Left cardiac atrium (tissue), 4 donors: ENCODE measurements at regions not wholly inside any gene's neighbourhood (a gene's known extent, or its start where the extent isn't known, plus 50 kb on each side); places are given as distances from the start of the nearest gene placed in this dataset.

Source experiments
- ATAC-seq, 2 donors: fragments of 200-7000 bp; cut with Tn5 transposase; one replicate each; pipeline ENCODE4 v1.9.1; 2020; ENCODE audit warnings: mild to moderate bottlenecking in 2 of 2, moderate library complexity in 2 of 2
- DNase-seq: peaks from one replicate; pipeline ENCODE4 v3.0.0-alpha.2; 2020
- intact Hi-C, 2 donors: fragments of 100-400 bp; cut with DNase I; formaldehyde crosslinking; loops; one replicate each; pipeline versions ENCODE4 v1.14.1 to v1.15.1; 2022 to 2023
- donor health status: DM: no; HTN: yes; CAD: no.
- donor health status: DM: no; HTN: yes; CAD: no; lungs with severe emphysema.
- donor health status: DM: yes; HTN: yes; CAD: no.
- donor health status: Dilated cardiomyopathy.

DNA sequence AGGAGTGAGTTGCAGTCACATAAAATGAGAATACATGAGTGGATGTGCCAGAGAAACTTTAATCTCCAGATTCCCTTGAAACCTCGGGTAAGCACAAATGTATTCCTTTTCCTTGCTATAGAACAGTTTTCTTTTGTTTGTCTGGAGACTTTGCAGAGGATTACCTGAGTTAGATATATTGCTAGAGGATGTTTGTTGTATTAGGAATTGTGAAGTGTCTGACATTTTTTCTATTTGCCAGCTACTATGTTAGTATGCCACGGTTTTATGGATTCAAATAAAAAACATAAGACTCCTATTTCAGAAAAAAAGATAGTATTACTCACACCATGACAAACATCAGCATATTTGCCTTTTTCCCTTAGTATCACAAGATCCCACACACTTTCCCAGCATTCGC lies 844.9 kb upstream of the SLITRK5 start:
- DNase-seq (no peak), ATAC-seq (no peak)
- intact Hi-C loops = no loop called here

GRCh38 chr13:86830046-86830445 lies 841.1 kb upstream of the SLITRK5 start:
- DNase-seq (no peak), ATAC-seq (no peak)
- intact Hi-C loops = no loop called here

- DNase-seq (no peak), ATAC-seq (no peak)
- intact Hi-C loops = no loop called here
These were observed 840.1 kb upstream of the SLITRK5 start for GRCh38 chr13:86831084-86831483.

- ATAC-seq = no peak
- intact Hi-C loops = no loop called here
- no peak for DNase-seq
These were observed 832.6 kb upstream of the SLITRK5 start for GRCh38 chr13:86838411-86839120.

- no peak for ATAC-seq
- intact Hi-C loops = no loop called here
- no peak for DNase-seq
These were observed 832.0 kb upstream of the SLITRK5 start for GRCh38 chr13:86839221-86839620.

- DNase-seq = no peak
- ATAC-seq = no peak
- intact Hi-C loops = no loop called here
These were observed 830.6 kb upstream of the SLITRK5 start for GRCh38 chr13:86840250-86841191.

- intact Hi-C loops = no loop called here
- no peak for ATAC-seq
- DNase-seq = no peak
These were observed 829.9 kb upstream of the SLITRK5 start for GRCh38 chr13:86841264-86841663.

GRCh38 chr13:86846501-86846900 lies 824.7 kb upstream of the SLITRK5 start:
- no peak for ATAC-seq
- intact Hi-C loops = no loop called here
- DNase-seq = no peak

DNA sequence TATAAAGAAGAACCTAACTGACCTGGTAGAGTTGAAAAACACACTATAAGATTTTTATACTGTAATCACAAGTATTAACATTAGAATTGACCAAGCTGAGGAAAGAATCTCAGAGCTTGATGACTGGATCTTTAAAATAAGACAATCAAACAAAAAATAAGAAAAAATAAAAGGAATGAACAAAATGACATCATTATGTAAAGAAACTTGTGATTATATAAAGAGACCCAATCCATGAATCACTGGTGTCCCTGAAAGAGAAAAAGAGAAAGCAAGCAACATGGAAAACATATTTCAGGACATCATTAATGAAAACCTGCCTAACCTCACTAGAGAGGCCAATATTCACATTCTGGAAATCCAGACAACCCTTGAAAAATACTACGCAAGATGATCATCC lies 822.5 kb upstream of the SLITRK5 start:
- intact Hi-C loops = no loop called here

GRCh38 chr13:86856991-86857390 lies 814.2 kb upstream of the SLITRK5 start:
- DNase-seq = no peak
- no peak for ATAC-seq
- intact Hi-C loops = no loop called here

More for the DNA sequence above, 822.5 kb upstream of the SLITRK5 start:
- ATAC-seq (no peak), DNase-seq (no peak)

GRCh38 chr13:86858216-86858615 lies 813.0 kb upstream of the SLITRK5 start:
- DNase-seq (no peak), ATAC-seq (no peak)
- intact Hi-C loops = no loop called here

GRCh38 chr13:86862137-86862536 lies 809.0 kb upstream of the SLITRK5 start:
- intact Hi-C loops = no loop called here
- no peak for DNase-seq
- no peak for ATAC-seq

DNA sequence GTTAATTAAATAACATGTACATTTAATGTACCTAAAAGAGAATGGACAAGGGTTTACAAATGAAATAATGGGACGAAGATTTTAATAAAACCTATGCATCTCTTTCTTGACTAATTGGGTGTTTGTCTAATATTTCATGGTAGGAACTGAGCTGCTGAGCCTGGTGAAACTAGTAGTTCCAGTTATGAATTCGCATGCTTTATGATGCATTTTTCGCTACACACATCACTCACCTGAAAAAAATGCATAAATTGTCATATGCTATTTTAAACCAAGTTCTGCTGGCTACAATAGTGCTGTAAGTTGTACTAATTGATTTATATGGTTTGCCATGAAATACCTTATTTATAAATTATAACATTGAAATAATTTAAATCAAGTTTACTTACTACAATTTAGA lies 806.8 kb upstream of the SLITRK5 start:
- no peak for ATAC-seq
- DNase-seq = no peak
- intact Hi-C loops = no loop called here

DNA sequence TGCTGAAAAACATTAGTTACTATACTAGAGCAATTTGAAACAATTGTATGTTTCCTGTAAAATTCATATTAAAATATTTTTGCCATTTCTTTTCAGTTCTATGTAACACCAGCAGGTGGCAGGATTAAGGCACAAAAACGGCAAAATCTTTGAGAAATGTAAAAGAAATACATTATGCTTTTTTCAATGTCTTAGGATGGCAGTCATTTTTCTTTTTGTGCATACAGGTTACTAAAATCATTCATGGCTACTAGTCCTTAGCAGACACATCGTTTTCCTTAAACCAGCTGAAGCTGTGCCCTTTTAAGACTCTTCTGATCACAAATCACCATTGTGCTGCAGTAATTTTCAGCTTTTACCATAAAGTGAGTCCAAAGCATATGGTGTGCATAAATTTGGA lies 800.7 kb upstream of the SLITRK5 start:
- no peak for ATAC-seq
- no peak for DNase-seq
- intact Hi-C loops = loop anchor here (10.0 kb wide), 1 partner anchor 404 kb away; no protein-coding TSS in a partner anchor

DNA sequence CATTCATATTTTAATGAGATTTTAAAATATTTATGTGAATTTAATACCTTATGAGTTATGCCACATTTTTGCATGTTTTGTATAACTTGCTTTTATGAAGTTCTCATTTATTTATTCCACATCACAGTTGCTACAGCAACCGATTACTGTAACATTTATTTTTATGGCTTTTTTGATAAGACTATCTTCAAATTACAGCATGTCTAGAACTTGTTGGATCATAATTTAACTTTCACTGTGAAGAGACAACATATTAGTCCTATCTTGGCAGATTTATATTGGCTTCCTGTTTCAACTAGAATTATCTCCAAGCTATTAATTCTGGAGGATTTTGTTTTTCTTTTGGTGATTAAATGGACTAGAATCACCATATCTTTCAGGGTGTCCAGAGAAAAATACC lies 793.7 kb upstream of the SLITRK5 start:
- intact Hi-C loops = loop anchor here (10.0 kb wide), 1 partner anchor 397 kb away; no protein-coding TSS in a partner anchor
- no peak for DNase-seq
- no peak for ATAC-seq

GRCh38 chr13:86878781-86879180 lies 792.4 kb upstream of the SLITRK5 start:
- intact Hi-C loops = loop anchor here (10.0 kb wide), 1 partner anchor 396 kb away; no protein-coding TSS in a partner anchor
- ATAC-seq (no peak), DNase-seq (no peak)

GRCh38 chr13:86881390-86881789 lies 789.8 kb upstream of the SLITRK5 start:
- DNase-seq (no peak), ATAC-seq (no peak)
- intact Hi-C loops = no loop called here

- intact Hi-C loops = no loop called here
- no peak for ATAC-seq
- DNase-seq = no peak
These were observed 789.1 kb upstream of the SLITRK5 start for GRCh38 chr13:86882107-86882506.

DNA sequence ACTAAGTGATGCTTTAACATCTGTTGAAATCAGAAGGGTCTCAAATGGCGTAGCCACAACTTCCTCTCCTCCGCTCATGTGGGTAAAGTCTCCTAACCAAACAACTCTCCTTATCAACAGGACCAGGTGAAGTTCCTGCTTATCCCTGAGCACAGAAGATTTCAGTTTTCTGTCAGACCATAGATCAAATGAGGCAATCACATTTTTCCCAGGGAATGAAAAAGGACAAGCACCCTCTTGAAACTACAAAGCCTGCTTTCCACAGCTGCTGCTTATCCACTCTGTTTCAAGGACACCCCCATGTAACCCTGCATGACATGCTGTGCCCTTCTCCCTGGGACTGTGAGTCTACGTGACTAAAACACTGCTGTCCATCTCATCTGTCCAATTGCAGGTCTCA lies 788.3 kb upstream of the SLITRK5 start:
- DNase-seq (no peak), ATAC-seq (no peak)
- intact Hi-C loops = no loop called here

DNA sequence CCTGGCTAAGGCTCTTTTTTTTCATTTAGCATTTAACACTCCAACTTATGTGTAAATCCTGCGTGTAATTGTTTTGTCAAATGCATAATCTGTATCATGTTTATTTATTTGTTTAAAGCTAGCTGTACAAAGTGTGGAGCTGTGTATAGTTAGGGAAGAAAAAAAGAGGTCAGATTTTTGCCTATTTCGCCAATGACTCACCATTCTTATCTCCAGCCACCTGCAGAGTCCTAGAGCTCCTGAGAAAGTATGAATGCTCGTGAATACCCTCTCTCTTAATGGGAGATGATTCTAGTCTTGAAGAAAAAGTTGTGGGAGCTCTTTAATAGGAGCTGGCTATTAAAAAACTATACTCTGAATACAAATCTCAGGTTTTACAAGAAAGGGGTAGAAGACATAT lies 778.8 kb upstream of the SLITRK5 start:
- ATAC-seq (no peak), DNase-seq (no peak)
- intact Hi-C loops = no loop called here
